B cell (primary cell): ENCODE measurements at regions not wholly inside any gene's neighbourhood (a gene's known extent, or its start where the extent isn't known, plus 50 kb on each side); places are given as distances from the start of the nearest gene placed in this dataset.

Source experiments
- ATAC-seq: fragments of 200-7000 bp; cut with Tn5 transposase; one replicate; pipeline ENCODE4 v1.10.0; 2021; ENCODE audit warnings: low read depth, mild to moderate bottlenecking, moderate number of reproducible peaks, moderate library complexity
- CTCF ChIA-PET: fragments of 350-600 bp; sonication (Branson Sonifier 250); formaldehyde crosslinking; loops from one replicate; lab custom pipeline; 2021; ENCODE audit warnings: antibody characterized with exemption, inconsistent platforms; lab: Charles Lee
- POLR2A ChIA-PET: fragments of 350-600 bp; sonication (Branson Sonifier 250); formaldehyde crosslinking; loops from one replicate; lab custom pipeline; 2021; ENCODE audit warnings: antibody characterized with exemption; lab: Charles Lee
- DNase-seq: peaks from one replicate; pipeline ENCODE4 v3.0.0; 2013
- H2AFZ ChIP-seq: 2 replicates; pipeline ENCODE4 v1.6.1; 2012; ENCODE audit warnings: mild to moderate bottlenecking, low read depth, low read length; ENCODE audit not compliant: insufficient read depth, poor library complexity, severe bottlenecking
- H3K27ac ChIP-seq, 2 donors: 1 replicate in 1 of 2; 2 replicates in 1 of 2; pipeline ENCODE4 v1.5.1; 2012 to 2013; ENCODE audit warnings: low read length in 2 of 2, mild to moderate bottlenecking in 2 of 2, moderate library complexity in 1 of 2
- H3K27me3 ChIP-seq, 4 experiments: fragments of 200-600 bp in 1 of 4; sonication (generic) in 1 of 4; replicated peaks in 1 of 4; 1 replicate in 2 of 4; 2 replicates in 2 of 4; pipeline versions ENCODE4 v1.6.1 to v1.7.0; 2013 to 2016; ENCODE audit warnings: low read length in 3 of 4, mild to moderate bottlenecking in 2 of 4, mixed read lengths in 1 of 4, moderate library complexity in 1 of 4; ENCODE audit not compliant: insufficient read depth in 4 of 4, control insufficient read depth in 3 of 4; ENCODE audit errors: control extremely low read depth in 1 of 4
- H3K36me3 ChIP-seq, 2 experiments: replicated peaks in 1 of 2; 1 replicate in 1 of 2; 2 replicates in 1 of 2; pipeline versions ENCODE4 v1.6.1 to v1.7.1; 2013; ENCODE audit warnings: low read length in 1 of 2; ENCODE audit not compliant: insufficient read depth in 2 of 2, control insufficient read depth in 1 of 2; ENCODE audit errors: control extremely low read depth in 1 of 2, extremely low read depth in 1 of 2
- H3K4me1 ChIP-seq, 2 donors: fragments of 200-600 bp in 1 of 2; sonication (generic) in 1 of 2; 1 replicate in 1 of 2; 2 replicates in 1 of 2; pipeline versions ENCODE4 v1.5.1 to v1.6.1; 2013 to 2017; ENCODE audit warnings: low read length in 2 of 2; ENCODE audit not compliant: control insufficient read depth in 2 of 2, insufficient read depth in 2 of 2
- H3K4me2 ChIP-seq: replicated peaks from 2 replicates; pipeline ENCODE3; 2012; ENCODE audit warnings: mild to moderate bottlenecking, low read depth, low read length; ENCODE audit not compliant: poor library complexity, severe bottlenecking
- H3K4me3 ChIP-seq, 5 experiments: fragments of 200-600 bp in 1 of 5; sonication (generic) in 1 of 5; 1 replicate in 3 of 5; 2 replicates in 2 of 5; pipeline versions ENCODE4 v1.5.1 to v1.7.0; 2011 to 2016; ENCODE audit warnings: low read length in 4 of 5, mild to moderate bottlenecking in 4 of 5, low read depth in 2 of 5, control low read depth in 1 of 5, moderate library complexity in 1 of 5; ENCODE audit not compliant: insufficient read depth in 1 of 5; ENCODE audit errors: control extremely low read depth in 1 of 5, extremely low read depth in 1 of 5
- H3K79me2 ChIP-seq: fragments of 200-600 bp; sonication (generic); one replicate; pipeline ENCODE4 v1.6.0; 2016; ENCODE audit warnings: low read length; ENCODE audit not compliant: control insufficient read depth, insufficient read depth
- H3K9ac ChIP-seq: fragments of 200-600 bp; sonication (generic); 2 replicates; pipeline ENCODE4 v1.6.1; 2017; ENCODE audit warnings: mild to moderate bottlenecking, low read length, moderate library complexity
- H3K9me3 ChIP-seq, 3 donors: one replicate each; pipeline versions ENCODE4 v1.6.1 to v1.7.1; 2013; ENCODE audit warnings: low read length in 2 of 3; ENCODE audit not compliant: control insufficient read depth in 2 of 3, insufficient read depth in 1 of 3; ENCODE audit errors: control extremely low read depth in 1 of 3
- H4K20me1 ChIP-seq: 2 replicates; pipeline ENCODE4 v1.6.0; 2012; ENCODE audit warnings: mild to moderate bottlenecking, low read length; ENCODE audit not compliant: insufficient read depth, control insufficient read depth, poor library complexity, severe bottlenecking
- H3K27ac Mint-ChIP-seq: one replicate; pipeline ENCODE4 v1.8.0; 2021; ENCODE audit warnings: mixed read lengths
- H3K27me3 Mint-ChIP-seq: one replicate; pipeline ENCODE4 v1.8.0; 2021; ENCODE audit warnings: mixed read lengths
- H3K4me1 Mint-ChIP-seq: one replicate; pipeline ENCODE4 v1.8.0; 2021; ENCODE audit warnings: mixed read lengths
- H3K4me3 Mint-ChIP-seq: one replicate; pipeline ENCODE4 v1.8.0; 2021; ENCODE audit warnings: mixed read lengths
- H3K9me3 Mint-ChIP-seq: one replicate; pipeline ENCODE4 v1.8.0; 2022; ENCODE audit warnings: mixed read lengths; ENCODE audit not compliant: insufficient read depth
- EZH2 ChIP-seq: IDR thresholded peaks from 2 replicates; pipeline ENCODE4 v1.6.1; 2012; ENCODE audit warnings: borderline replicate concordance, low read depth, mild to moderate bottlenecking, moderate library complexity, low read length; ENCODE audit not compliant: insufficient read depth, poor library complexity, severe bottlenecking
- WGBS: methylation state at CpG from one replicate; pipeline ENCODE4 v1.1.5; 2013; ENCODE audit warnings: missing lambda C conversion rate; ENCODE audit not compliant: insufficient coverage; 5-methylcytosine and 5-hydroxymethylcytosine counted together
- intact Hi-C: fragments of 100-400 bp; cut with micrococcal nuclease; formaldehyde crosslinking; loops from one replicate; pipeline ENCODE4 v1.10.0; 2022
- TF ChIP-seq, protein P1 (sequence below): fragments of 200-600 bp; IDR thresholded peaks from one replicate; pipeline ENCODE4 v1.8.0; 2022; ENCODE audit warnings: antibody characterized with exemption, mild to moderate bottlenecking

DNA sequence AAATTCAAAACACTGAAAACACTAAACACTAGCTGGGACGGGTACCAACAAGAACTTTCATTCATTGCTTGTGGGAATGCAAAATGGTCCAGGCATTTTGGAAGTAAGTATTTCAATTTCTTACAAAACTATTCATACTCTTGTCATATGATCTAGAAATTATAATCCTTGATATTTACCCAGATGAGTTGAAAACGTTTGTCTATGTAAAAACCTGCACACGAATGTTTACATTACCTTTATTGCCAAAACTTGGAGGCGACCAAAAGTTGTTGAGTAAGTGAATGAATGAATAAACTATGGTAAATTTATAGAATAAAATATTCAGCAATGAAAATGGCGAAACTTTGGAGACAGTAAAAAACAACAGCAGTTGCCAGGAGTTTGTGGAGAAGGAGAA is 222.1 kb upstream of the EDIL3 start:
- TF ChIP-seq, protein P1, sequence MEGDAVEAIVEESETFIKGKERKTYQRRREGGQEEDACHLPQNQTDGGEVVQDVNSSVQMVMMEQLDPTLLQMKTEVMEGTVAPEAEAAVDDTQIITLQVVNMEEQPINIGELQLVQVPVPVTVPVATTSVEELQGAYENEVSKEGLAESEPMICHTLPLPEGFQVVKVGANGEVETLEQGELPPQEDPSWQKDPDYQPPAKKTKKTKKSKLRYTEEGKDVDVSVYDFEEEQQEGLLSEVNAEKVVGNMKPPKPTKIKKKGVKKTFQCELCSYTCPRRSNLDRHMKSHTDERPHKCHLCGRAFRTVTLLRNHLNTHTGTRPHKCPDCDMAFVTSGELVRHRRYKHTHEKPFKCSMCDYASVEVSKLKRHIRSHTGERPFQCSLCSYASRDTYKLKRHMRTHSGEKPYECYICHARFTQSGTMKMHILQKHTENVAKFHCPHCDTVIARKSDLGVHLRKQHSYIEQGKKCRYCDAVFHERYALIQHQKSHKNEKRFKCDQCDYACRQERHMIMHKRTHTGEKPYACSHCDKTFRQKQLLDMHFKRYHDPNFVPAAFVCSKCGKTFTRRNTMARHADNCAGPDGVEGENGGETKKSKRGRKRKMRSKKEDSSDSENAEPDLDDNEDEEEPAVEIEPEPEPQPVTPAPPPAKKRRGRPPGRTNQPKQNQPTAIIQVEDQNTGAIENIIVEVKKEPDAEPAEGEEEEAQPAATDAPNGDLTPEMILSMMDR, result no peak
- TF ChIP-seq EZH2, result no peak
- DNase-seq (no peak), ATAC-seq (no peak)
- Histone ChIP-seq H3K9me3 (no peaks in the 10 kb centered on the region), H3K9ac (no peak overlapping the region), H3K4me3 (no peak overlapping the region), H3K27ac (no peak overlapping the region), H3K79me2 (no peaks in the 10 kb centered on the region), H3K4me2 (no peak overlapping the region), H3K27me3 (no peaks in the 10 kb centered on the region), H4K20me1 (no peaks in the 10 kb centered on the region), H3K36me3 (no peaks in the 10 kb centered on the region), H2AFZ (no peak overlapping the region), H3K4me1 (no peaks in the 10 kb centered on the region)
- no CpG with 5 or more reads among the region's 5 CpGs for WGBS
- no peaks in the 10 kb centered on the region for H3K27me3 Mint-ChIP-seq
- H3K9me3 Mint-ChIP-seq, result no peaks in the 10 kb centered on the region
- ChIA-PET CTCF (no interaction called here), POLR2A (no interaction called here)
- intact Hi-C loops, result no loop called here
- H3K27ac Mint-ChIP-seq, result no peak overlapping the region
- no peaks in the 10 kb centered on the region for H3K4me1 Mint-ChIP-seq
- H3K4me3 Mint-ChIP-seq, result no peak overlapping the region

DNA sequence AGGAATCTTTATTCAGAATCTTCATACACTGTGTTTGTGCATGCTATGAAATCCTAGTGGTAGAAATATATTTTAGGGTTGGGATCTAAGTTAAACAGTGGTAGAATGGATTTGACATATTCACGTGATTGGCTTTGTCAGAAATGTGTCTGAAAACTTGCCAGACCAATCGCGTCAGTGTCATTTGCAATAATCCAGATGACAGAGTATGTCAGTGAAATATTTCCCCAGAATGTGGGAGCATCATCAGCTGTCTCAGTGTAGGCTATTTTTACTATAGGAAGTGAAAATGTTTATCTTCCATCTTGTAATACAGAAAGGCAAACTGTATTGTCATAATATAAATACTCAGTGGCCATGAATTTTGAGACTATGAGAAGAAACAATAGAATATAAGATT is 220.6 kb upstream of the EDIL3 start:
- CTCF ChIA-PET, result no interaction called here
- DNase-seq (no peak), ATAC-seq (no peak)
- Histone ChIP-seq H4K20me1 (no peaks in the 10 kb centered on the region), H3K4me2 (no peak overlapping the region), H3K27ac (no peak overlapping the region), H3K9ac (no peak overlapping the region), H2AFZ (no peak overlapping the region), H3K27me3 (no peaks in the 10 kb centered on the region), H3K4me1 (no peaks in the 10 kb centered on the region), H3K4me3 (no peak overlapping the region), H3K36me3 (no peaks in the 10 kb centered on the region), H3K9me3 (no peaks in the 10 kb centered on the region), H3K79me2 (no peaks in the 10 kb centered on the region)
- no peaks in the 10 kb centered on the region for H3K27me3 Mint-ChIP-seq
- no peaks in the 10 kb centered on the region for H3K9me3 Mint-ChIP-seq
- H3K4me3 Mint-ChIP-seq, result no peak overlapping the region
- intact Hi-C loops, result no loop called here
- no peak overlapping the region for H3K27ac Mint-ChIP-seq
- 63% methylated on average over 1 of the region's 3 CpGs for WGBS
- POLR2A ChIA-PET, result no interaction called here
- TF ChIP-seq EZH2, result no peak
- TF ChIP-seq, protein P1, result no peak
- H3K4me1 Mint-ChIP-seq, result no peaks in the 10 kb centered on the region
